Thyroid gland (tissue), 4 donors: ENCODE measurements at regions not wholly inside any gene's neighbourhood (a gene's known extent, or its start where the extent isn't known, plus 50 kb on each side); places are given as distances from the start of the nearest gene placed in this dataset.

Experiments
- POLR2A ChIP-seq, 2 donors: fragments of 450-650 bp; IDR thresholded peaks; one replicate each; pipeline ENCODE4 v1.6.1; 2017; ENCODE audit warnings: antibody characterized with exemption in 2 of 2, mild to moderate bottlenecking in 2 of 2, moderate library complexity in 1 of 2
- TF ChIP-seq, protein P1 (sequence below), 6 experiments: fragments of 200-600 bp in 3 of 6; fragments of 450-650 bp in 3 of 6; sonication (generic) in 3 of 6; IDR thresholded peaks; one replicate each; pipeline ENCODE4 v1.5.1; 2016 to 2019; ENCODE audit warnings: antibody characterized with exemption in 6 of 6, mild to moderate bottlenecking in 2 of 6, inconsistent platforms in 1 of 6, moderate library complexity in 1 of 6

DNA sequence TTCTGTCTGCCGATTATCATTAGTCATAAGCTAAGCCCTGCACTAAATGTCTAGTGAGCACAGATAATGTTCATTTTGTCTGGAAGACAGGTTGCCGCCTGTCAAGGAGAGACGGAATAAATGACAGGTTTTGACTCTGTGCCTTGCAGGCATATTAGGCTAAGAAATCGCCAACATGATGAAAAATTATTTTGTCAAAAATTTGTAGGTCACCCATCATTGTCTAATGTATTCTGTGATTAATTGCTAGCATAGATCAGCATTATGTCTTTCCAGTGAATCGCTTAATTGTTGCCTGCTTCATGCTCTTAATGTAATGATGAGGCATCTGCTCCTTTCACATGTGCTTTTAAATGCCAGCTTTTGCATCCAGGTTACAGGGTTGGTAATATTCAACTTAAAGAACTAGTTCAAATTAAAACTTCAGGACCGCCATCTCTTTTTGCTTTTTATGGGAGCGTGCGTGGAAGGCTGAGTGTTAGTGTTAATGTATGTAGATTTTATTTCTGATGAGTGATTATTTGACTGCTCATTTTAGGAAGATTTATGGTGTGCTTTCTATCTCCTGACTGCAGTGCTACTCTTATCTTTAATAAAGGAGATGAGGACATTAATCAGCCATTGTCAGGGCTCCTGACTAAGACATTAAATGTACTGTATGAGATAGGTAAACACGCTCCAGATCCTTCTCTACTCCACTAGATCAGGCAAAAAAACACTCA, 120.8 kb upstream of the MEIS2 start:
- TF ChIP-seq, protein P1, sequence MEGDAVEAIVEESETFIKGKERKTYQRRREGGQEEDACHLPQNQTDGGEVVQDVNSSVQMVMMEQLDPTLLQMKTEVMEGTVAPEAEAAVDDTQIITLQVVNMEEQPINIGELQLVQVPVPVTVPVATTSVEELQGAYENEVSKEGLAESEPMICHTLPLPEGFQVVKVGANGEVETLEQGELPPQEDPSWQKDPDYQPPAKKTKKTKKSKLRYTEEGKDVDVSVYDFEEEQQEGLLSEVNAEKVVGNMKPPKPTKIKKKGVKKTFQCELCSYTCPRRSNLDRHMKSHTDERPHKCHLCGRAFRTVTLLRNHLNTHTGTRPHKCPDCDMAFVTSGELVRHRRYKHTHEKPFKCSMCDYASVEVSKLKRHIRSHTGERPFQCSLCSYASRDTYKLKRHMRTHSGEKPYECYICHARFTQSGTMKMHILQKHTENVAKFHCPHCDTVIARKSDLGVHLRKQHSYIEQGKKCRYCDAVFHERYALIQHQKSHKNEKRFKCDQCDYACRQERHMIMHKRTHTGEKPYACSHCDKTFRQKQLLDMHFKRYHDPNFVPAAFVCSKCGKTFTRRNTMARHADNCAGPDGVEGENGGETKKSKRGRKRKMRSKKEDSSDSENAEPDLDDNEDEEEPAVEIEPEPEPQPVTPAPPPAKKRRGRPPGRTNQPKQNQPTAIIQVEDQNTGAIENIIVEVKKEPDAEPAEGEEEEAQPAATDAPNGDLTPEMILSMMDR (IDR thresholded peaks at IDR 0.05), result no peak
- no peak for TF ChIP-seq POLR2A (IDR thresholded peaks at IDR 0.05)
